ENCODE measurements at regions not wholly inside any gene's neighbourhood (a gene's known extent, or its start where the extent isn't known, plus 50 kb on each side); places are given as distances from the start of the nearest gene placed in this dataset.
A peak's percentile ranks its signal among the peaks of the same experiment; 100 is the strongest.

- no peak for DNase-seq (ENCODE audit: low read depth in 4 of 6, low spot score in 6 of 6)
- Histone ChIP-seq H3K27me3 (ENCODE audit: control insufficient read depth, insufficient read depth, low read length) (no peaks in the 10 kb centered on the region), H3K4me3 (ENCODE audit: low read depth, low read length) (no peak overlapping the region), H3K27ac (ENCODE audit: low read depth, low read length) (no peak overlapping the region), H3K4me1 (ENCODE audit: control insufficient read depth, insufficient read depth, low read length) (peaks cover 2% of the 10 kb centered on the region), H3K9me3 (ENCODE audit: control insufficient read depth, insufficient read depth, low read length) (no peaks in the 10 kb centered on the region), H3K36me3 (ENCODE audit: control insufficient read depth, insufficient read depth, low read length) (no peaks in the 10 kb centered on the region)
- 72% methylated on average over 4 of the region's 6 CpGs for WGBS (ENCODE audit: insufficient coverage)
Measured at GRCh38 chr5:67693956-67694809, 497.6 kb upstream of the CD180 start.

- no peaks in the 10 kb centered on the region for H3K36me3 ChIP-seq (ENCODE audit: control insufficient read depth, insufficient read depth, low read length)
- H3K27ac ChIP-seq (ENCODE audit: low read depth, low read length), result no peak overlapping the region
- DNase-seq (ENCODE audit: low read depth in 4 of 6, low spot score in 6 of 6), result peak in 1 of 6 donors; percentile 8
- H3K9me3 ChIP-seq (ENCODE audit: control insufficient read depth, insufficient read depth, low read length), result no peaks in the 10 kb centered on the region
- no peaks in the 10 kb centered on the region for H3K27me3 ChIP-seq (ENCODE audit: control insufficient read depth, insufficient read depth, low read length)
- WGBS (ENCODE audit: insufficient coverage), result no CpG with 5 or more reads among the region's 1 CpG
- no peaks in the 10 kb centered on the region for H3K4me1 ChIP-seq (ENCODE audit: control insufficient read depth, insufficient read depth, low read length)
- H3K4me3 ChIP-seq (ENCODE audit: low read depth, low read length), result no peak overlapping the region
Measured at GRCh38 chr5:67686746-67687145, 490.1 kb upstream of the CD180 start.

- WGBS (ENCODE audit: insufficient coverage), result no CpG with 5 or more reads among the region's 2 CpGs
- no peaks in the 10 kb centered on the region for H3K9me3 ChIP-seq (ENCODE audit: control insufficient read depth, insufficient read depth, low read length)
- no peak overlapping the region for H3K27ac ChIP-seq (ENCODE audit: low read depth, low read length)
- no peak overlapping the region for H3K4me3 ChIP-seq (ENCODE audit: low read depth, low read length)
- DNase-seq (ENCODE audit: low read depth in 4 of 6, low spot score in 6 of 6), result no peak
- no peaks in the 10 kb centered on the region for H3K4me1 ChIP-seq (ENCODE audit: control insufficient read depth, insufficient read depth, low read length)
- no peaks in the 10 kb centered on the region for H3K36me3 ChIP-seq (ENCODE audit: control insufficient read depth, insufficient read depth, low read length)
- H3K27me3 ChIP-seq (ENCODE audit: control insufficient read depth, insufficient read depth, low read length), result no peaks in the 10 kb centered on the region
Measured at GRCh38 chr5:67681703-67682102, 485.1 kb upstream of the CD180 start.

- Histone ChIP-seq H3K27me3 (ENCODE audit: control insufficient read depth, insufficient read depth, low read length) (no peaks in the 10 kb centered on the region), H3K36me3 (ENCODE audit: control insufficient read depth, insufficient read depth, low read length) (no peaks in the 10 kb centered on the region), H3K27ac (ENCODE audit: low read depth, low read length) (no peak overlapping the region), H3K4me3 (ENCODE audit: low read depth, low read length) (no peak overlapping the region), H3K4me1 (ENCODE audit: control insufficient read depth, insufficient read depth, low read length) (no peaks in the 10 kb centered on the region), H3K9me3 (ENCODE audit: control insufficient read depth, insufficient read depth, low read length) (no peaks in the 10 kb centered on the region)
- no peak for DNase-seq (ENCODE audit: low read depth in 4 of 6, low spot score in 6 of 6)
Measured at GRCh38 chr5:67680099-67680498, 483.5 kb upstream of the CD180 start.

- H3K4me3 ChIP-seq (ENCODE audit: low read depth, low read length), result no peak overlapping the region
- H3K27ac ChIP-seq (ENCODE audit: low read depth, low read length), result no peak overlapping the region
- no peaks in the 10 kb centered on the region for H3K36me3 ChIP-seq (ENCODE audit: control insufficient read depth, insufficient read depth, low read length)
- DNase-seq (ENCODE audit: low read depth in 4 of 6, low spot score in 6 of 6), result peak in 1 of 6 donors; percentile 38
- no peaks in the 10 kb centered on the region for H3K27me3 ChIP-seq (ENCODE audit: control insufficient read depth, insufficient read depth, low read length)
- H3K9me3 ChIP-seq (ENCODE audit: control insufficient read depth, insufficient read depth, low read length), result no peaks in the 10 kb centered on the region
- H3K4me1 ChIP-seq (ENCODE audit: control insufficient read depth, insufficient read depth, low read length), result no peaks in the 10 kb centered on the region
- WGBS (ENCODE audit: insufficient coverage), result no CpG with 5 or more reads among the region's 7 CpGs
Measured at GRCh38 chr5:67679184-67679841, 482.7 kb upstream of the CD180 start.

GRCh38 chr5:67678594-67678993, 482.0 kb upstream of the CD180 start:
- no peak overlapping the region for H3K4me3 ChIP-seq (ENCODE audit: low read depth, low read length)
- WGBS (ENCODE audit: insufficient coverage), result 100% methylated on average over 1 of the region's 3 CpGs
- H3K4me1 ChIP-seq (ENCODE audit: control insufficient read depth, insufficient read depth, low read length), result no peaks in the 10 kb centered on the region
- H3K27ac ChIP-seq (ENCODE audit: low read depth, low read length), result no peak overlapping the region
- DNase-seq (ENCODE audit: low read depth in 4 of 6, low spot score in 6 of 6), result no peak
- no peaks in the 10 kb centered on the region for H3K27me3 ChIP-seq (ENCODE audit: control insufficient read depth, insufficient read depth, low read length)
- H3K36me3 ChIP-seq (ENCODE audit: control insufficient read depth, insufficient read depth, low read length), result no peaks in the 10 kb centered on the region
- no peaks in the 10 kb centered on the region for H3K9me3 ChIP-seq (ENCODE audit: control insufficient read depth, insufficient read depth, low read length)

GRCh38 chr5:67677422-67677970, 480.9 kb upstream of the CD180 start:
- Histone ChIP-seq H3K27me3 (ENCODE audit: control insufficient read depth, insufficient read depth, low read length) (no peaks in the 10 kb centered on the region), H3K27ac (ENCODE audit: low read depth, low read length) (no peak overlapping the region), H3K4me3 (ENCODE audit: low read depth, low read length) (no peak overlapping the region), H3K4me1 (ENCODE audit: control insufficient read depth, insufficient read depth, low read length) (no peaks in the 10 kb centered on the region), H3K36me3 (ENCODE audit: control insufficient read depth, insufficient read depth, low read length) (no peaks in the 10 kb centered on the region), H3K9me3 (ENCODE audit: control insufficient read depth, insufficient read depth, low read length) (no peaks in the 10 kb centered on the region)
- WGBS (ENCODE audit: insufficient coverage), result 45% methylated on average over 2 of the region's 2 CpGs
- no peak for DNase-seq (ENCODE audit: low read depth in 4 of 6, low spot score in 6 of 6)

- H3K27me3 ChIP-seq (ENCODE audit: control insufficient read depth, insufficient read depth, low read length), result no peaks in the 10 kb centered on the region
Measured at GRCh38 chr5:67676863-67677262, 480.3 kb upstream of the CD180 start.

GRCh38 chr5:67674159-67674655, 477.6 kb upstream of the CD180 start:
- DNase-seq (ENCODE audit: low read depth in 4 of 6, low spot score in 6 of 6), result no peak
- no peaks in the 10 kb centered on the region for H3K36me3 ChIP-seq (ENCODE audit: control insufficient read depth, insufficient read depth, low read length)
- H3K4me3 ChIP-seq (ENCODE audit: low read depth, low read length), result no peak overlapping the region

More at GRCh38 chr5:67676863-67677262, 480.3 kb upstream of the CD180 start:
- H3K4me3 ChIP-seq (ENCODE audit: low read depth, low read length), result no peak overlapping the region
- H3K27ac ChIP-seq (ENCODE audit: low read depth, low read length), result no peak overlapping the region
- H3K4me1 ChIP-seq (ENCODE audit: control insufficient read depth, insufficient read depth, low read length), result no peaks in the 10 kb centered on the region
- DNase-seq (ENCODE audit: low read depth in 4 of 6, low spot score in 6 of 6), result no peak
- H3K9me3 ChIP-seq (ENCODE audit: control insufficient read depth, insufficient read depth, low read length), result no peaks in the 10 kb centered on the region
- H3K36me3 ChIP-seq (ENCODE audit: control insufficient read depth, insufficient read depth, low read length), result no peaks in the 10 kb centered on the region
- no CpG with 5 or more reads among the region's 2 CpGs for WGBS (ENCODE audit: insufficient coverage)

GRCh38 chr5:67673618-67674017, 477.0 kb upstream of the CD180 start:
- H3K27ac ChIP-seq (ENCODE audit: low read depth, low read length), result no peak overlapping the region

More at GRCh38 chr5:67674159-67674655, 477.6 kb upstream of the CD180 start:
- Histone ChIP-seq H3K27me3 (ENCODE audit: control insufficient read depth, insufficient read depth, low read length) (no peaks in the 10 kb centered on the region), H3K27ac (ENCODE audit: low read depth, low read length) (no peak overlapping the region), H3K4me1 (ENCODE audit: control insufficient read depth, insufficient read depth, low read length) (no peaks in the 10 kb centered on the region), H3K9me3 (ENCODE audit: control insufficient read depth, insufficient read depth, low read length) (no peaks in the 10 kb centered on the region)

More at GRCh38 chr5:67673618-67674017, 477.0 kb upstream of the CD180 start:
- no peak for DNase-seq (ENCODE audit: low read depth in 4 of 6, low spot score in 6 of 6)
- H3K9me3 ChIP-seq (ENCODE audit: control insufficient read depth, insufficient read depth, low read length), result no peaks in the 10 kb centered on the region
- H3K36me3 ChIP-seq (ENCODE audit: control insufficient read depth, insufficient read depth, low read length), result no peaks in the 10 kb centered on the region
- H3K27me3 ChIP-seq (ENCODE audit: control insufficient read depth, insufficient read depth, low read length), result no peaks in the 10 kb centered on the region
- H3K4me3 ChIP-seq (ENCODE audit: low read depth, low read length), result no peak overlapping the region
- no peaks in the 10 kb centered on the region for H3K4me1 ChIP-seq (ENCODE audit: control insufficient read depth, insufficient read depth, low read length)

All from spinal cord (tissue), 9 donors.